PC-3 (cell line): ENCODE measurements at regions not wholly inside any gene's neighbourhood (a gene's known extent, or its start where the extent isn't known, plus 50 kb on each side); places are given as distances from the start of the nearest gene placed in this dataset.

Experiments
- ATAC-seq: fragments of 200-7000 bp; cut with Tn5 transposase; 2 replicates; pipeline ENCODE4 v1.9.1; 2020; ENCODE audit warnings: mild to moderate bottlenecking, moderate library complexity
- BruUV-seq: library from RNA; stranded (reverse); fragments of 400-500 nt; replicated peaks from 2 replicates; lab custom pipeline; 2021; lab: Mats Ljungman, UMichigan
- CTCF ChIA-PET: fragments of 300-600 bp; sonication (Branson Sonifier 250); formaldehyde crosslinking; loops from one replicate; lab custom pipeline; 2022; ENCODE audit warnings: antibody characterized with exemption; lab: Charles Lee
- POLR2A ChIA-PET: fragments of 300-600 bp; sonication (Branson Sonifier 250); formaldehyde crosslinking; loops from one replicate; lab custom pipeline; 2022; ENCODE audit warnings: antibody characterized with exemption; ENCODE audit not compliant: unreplicated experiment; lab: Charles Lee
- DNase-seq: peaks from one replicate; pipeline ENCODE4 v3.0.0-alpha.2; 2015
- H2AFZ ChIP-seq: fragments of 300-600 bp; sonication (generic); 2 replicates; pipeline ENCODE4 v1.6.0; 2016; ENCODE audit warnings: antibody characterized with exemption, low read length
- H3F3A ChIP-seq: fragments of 300-600 bp; sonication (generic); one replicate; pipeline ENCODE4 v1.6.0; 2017; ENCODE audit warnings: antibody characterized with exemption, low read length, control low read depth, mild to moderate bottlenecking; ENCODE audit not compliant: unreplicated experiment
- H3K27ac ChIP-seq: fragments of 300-600 bp; sonication (generic); 2 replicates; pipeline ENCODE4 v1.5.1; 2016; ENCODE audit warnings: mild to moderate bottlenecking, low read length
- H3K27me3 ChIP-seq: fragments of 300-600 bp; sonication (generic); 2 replicates; pipeline ENCODE4 v1.6.1; 2016; ENCODE audit warnings: low read length, mixed read lengths
- H3K36me3 ChIP-seq: fragments of 300-600 bp; sonication (generic); 2 replicates; pipeline ENCODE4 v1.6.1; 2016; ENCODE audit warnings: low read depth, mixed run types, low read length, mixed read lengths
- H3K4me1 ChIP-seq: fragments of 300-600 bp; sonication (generic); 2 replicates; pipeline ENCODE4 v1.5.1; 2016; ENCODE audit warnings: low read length; ENCODE audit not compliant: insufficient read depth
- H3K4me2 ChIP-seq: fragments of 300-600 bp; sonication (generic); 2 replicates; pipeline ENCODE4 v1.6.0; 2016; ENCODE audit warnings: low read length
- H3K4me3 ChIP-seq: fragments of 300-600 bp; sonication (generic); 2 replicates; pipeline ENCODE4 v1.5.1; 2016; ENCODE audit warnings: mild to moderate bottlenecking, low read length, mixed read lengths
- H3K79me2 ChIP-seq: fragments of 300-600 bp; sonication (generic); 2 replicates; pipeline ENCODE4 v1.6.1; 2017; ENCODE audit warnings: low read length, mixed read lengths
- H3K9ac ChIP-seq: fragments of 300-600 bp; sonication (generic); 2 replicates; pipeline ENCODE4 v1.6.0; 2016; ENCODE audit warnings: mild to moderate bottlenecking, low read length
- H3K9me2 ChIP-seq: fragments of 300-600 bp; sonication (generic); replicated peaks from 2 replicates; pipeline ENCODE4 v1.6.1; 2016; ENCODE audit warnings: mixed run types, low read length, mixed read lengths
- H3K9me3 ChIP-seq: fragments of 300-600 bp; sonication (generic); 2 replicates; pipeline ENCODE4 v1.6.1; 2016; ENCODE audit warnings: low read length, mixed read lengths
- H4K20me1 ChIP-seq: fragments of 300-600 bp; sonication (generic); 2 replicates; pipeline ENCODE4 v1.6.1; 2016; ENCODE audit warnings: low read length, mixed read lengths
- CTCF ChIP-seq: fragments of 300-600 bp; sonication (generic); conservative IDR thresholded peaks from 2 replicates; pipeline ENCODE4 v1.5.1; 2017; ENCODE audit warnings: antibody characterized with exemption, low read depth, mild to moderate bottlenecking, low read length
- EZH2 ChIP-seq: fragments of 300-600 bp; sonication (generic); IDR thresholded peaks from one replicate; pipeline ENCODE4 v1.6.1; 2017; ENCODE audit warnings: antibody characterized with exemption, mild to moderate bottlenecking, low read length; ENCODE audit not compliant: unreplicated experiment
- EZH2phosphoT487 ChIP-seq: fragments of 300-600 bp; sonication (generic); IDR thresholded peaks from 2 replicates; pipeline ENCODE4 v1.6.1; 2018; ENCODE audit warnings: mild to moderate bottlenecking, antibody characterized with exemption, low read length, borderline replicate concordance
- intact Hi-C: fragments of 100-400 bp; cut with micrococcal nuclease; formaldehyde crosslinking; loops from 2 replicates; pipeline ENCODE4 v1.9.0; 2023

- Histone ChIP-seq H4K20me1 (no peaks in the 10 kb centered on the region), H3K4me3 (no peak overlapping the region), H3K9me2 (no peaks in the 10 kb centered on the region), H3K9me3 (no peaks in the 10 kb centered on the region), H3K4me1 (no peaks in the 10 kb centered on the region), H3K9ac (no peak overlapping the region), H3F3A (no peaks in the 10 kb centered on the region), H2AFZ (no peak overlapping the region), H3K4me2 (no peak overlapping the region), H3K27me3 (no peaks in the 10 kb centered on the region), H3K27ac (no peak overlapping the region), H3K36me3 (no peaks in the 10 kb centered on the region), H3K79me2 (no peaks in the 10 kb centered on the region)
- no TSS peak for BruUV-seq
- CTCF ChIA-PET: no interaction called here
- POLR2A ChIA-PET: no interaction called here
- no peak for TF ChIP-seq EZH2phosphoT487
- TF ChIP-seq EZH2: no peak
- no peak for TF ChIP-seq CTCF
- intact Hi-C loops: no loop called here
- ATAC-seq (no peak), DNase-seq (peak; percentile 37)
These were observed 465.5 kb upstream of the ATP2B1 start for GRCh38 chr12:90174198-90174510.

GRCh38 chr12:90173499-90174197, 465.0 kb upstream of the ATP2B1 start:
- Histone ChIP-seq H3K27ac (no peak overlapping the region), H3K4me2 (no peak overlapping the region), H3K79me2 (no peaks in the 10 kb centered on the region), H3F3A (no peaks in the 10 kb centered on the region), H3K4me3 (no peak overlapping the region), H3K36me3 (no peaks in the 10 kb centered on the region), H3K27me3 (no peaks in the 10 kb centered on the region), H3K9me2 (no peaks in the 10 kb centered on the region), H3K9me3 (no peaks in the 10 kb centered on the region), H2AFZ (no peak overlapping the region), H3K9ac (no peak overlapping the region), H3K4me1 (no peaks in the 10 kb centered on the region), H4K20me1 (no peaks in the 10 kb centered on the region)
- no TSS peak for BruUV-seq
- POLR2A ChIA-PET: no interaction called here
- CTCF ChIA-PET: no interaction called here
- DNase-seq: no peak
- intact Hi-C loops: no loop called here
- no peak for TF ChIP-seq EZH2
- TF ChIP-seq CTCF: no peak
- TF ChIP-seq EZH2phosphoT487: no peak
- ATAC-seq: no peak

- TF ChIP-seq EZH2 (no peak), EZH2phosphoT487 (no peak), CTCF (no peak)
- DNase-seq (no peak), ATAC-seq (no peak)
- H3K79me2 ChIP-seq: no peaks in the 10 kb centered on the region
- H3K27ac ChIP-seq: no peak overlapping the region
- H3K9ac ChIP-seq: no peak overlapping the region
- ChIA-PET POLR2A (no interaction called here), CTCF (no interaction called here)
- H3K9me3 ChIP-seq: no peaks in the 10 kb centered on the region
- intact Hi-C loops: no loop called here
- no peaks in the 10 kb centered on the region for H3K9me2 ChIP-seq
- H2AFZ ChIP-seq: no peak overlapping the region
- no peaks in the 10 kb centered on the region for H4K20me1 ChIP-seq
- no peak overlapping the region for H3K4me3 ChIP-seq
- no peaks in the 10 kb centered on the region for H3F3A ChIP-seq
- H3K4me1 ChIP-seq: no peaks in the 10 kb centered on the region
- BruUV-seq: no TSS peak
- H3K36me3 ChIP-seq: no peaks in the 10 kb centered on the region
- H3K27me3 ChIP-seq: no peaks in the 10 kb centered on the region
- no peak overlapping the region for H3K4me2 ChIP-seq
These were observed 463.9 kb upstream of the ATP2B1 start for GRCh38 chr12:90172524-90172923.
